ENCODE measurements at regions not wholly inside any gene's neighbourhood (a gene's known extent, or its start where the extent isn't known, plus 50 kb on each side); places are given as distances from the start of the nearest gene placed in this dataset.

GRCh38 chr21:16585896-16586295 lies 856.1 kb downstream of the USP25 start:
- TF ChIP-seq CTCF (conservative IDR thresholded peaks at IDR 0.05; ENCODE audit: control insufficient read depth, insufficient read depth, low read depth, low read length): no peak
- H3K4me3 ChIP-seq (ENCODE audit: control insufficient read depth, low read depth, low read length): no peak overlapping the region
- no peak for DNase-seq (ENCODE audit: low read depth)

DNA sequence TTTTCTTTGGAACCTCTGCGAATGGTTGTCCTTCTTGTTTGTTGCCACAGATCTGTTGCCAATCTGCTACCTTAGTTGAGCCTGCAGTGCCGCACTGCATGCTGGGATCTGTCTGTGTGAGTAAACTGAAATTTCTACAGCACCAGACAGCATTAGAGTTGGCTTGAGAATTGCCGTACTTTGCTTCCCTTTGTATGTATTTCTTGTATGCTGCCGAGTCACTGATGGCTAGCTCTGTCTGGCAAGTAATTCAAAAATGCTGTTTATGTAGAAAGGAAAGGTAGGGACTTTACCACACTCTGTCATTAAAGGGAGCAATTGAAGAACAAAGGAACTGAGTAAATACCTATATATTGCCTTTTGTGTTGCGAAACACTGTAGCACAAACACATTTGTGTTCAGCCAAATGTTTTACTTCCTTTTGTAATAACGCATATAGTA lies 857.4 kb downstream of the USP25 start:
- DNase-seq (ENCODE audit: low read depth): peak; percentile 88
- TF ChIP-seq CTCF (conservative IDR thresholded peaks at IDR 0.05; ENCODE audit: control insufficient read depth, insufficient read depth, low read depth, low read length): no peak
- H3K4me3 ChIP-seq (ENCODE audit: control insufficient read depth, low read depth, low read length): peak overlapping the region; percentile 34

GRCh38 chr21:16587681-16588375 lies 858.0 kb downstream of the USP25 start:
- no peak for TF ChIP-seq CTCF (conservative IDR thresholded peaks at IDR 0.05; ENCODE audit: control insufficient read depth, insufficient read depth, low read depth, low read length)
- peak; percentile 89 for DNase-seq (ENCODE audit: low read depth)
- H3K4me3 ChIP-seq (ENCODE audit: control insufficient read depth, low read depth, low read length): peak overlapping the region; percentile 53

DNA sequence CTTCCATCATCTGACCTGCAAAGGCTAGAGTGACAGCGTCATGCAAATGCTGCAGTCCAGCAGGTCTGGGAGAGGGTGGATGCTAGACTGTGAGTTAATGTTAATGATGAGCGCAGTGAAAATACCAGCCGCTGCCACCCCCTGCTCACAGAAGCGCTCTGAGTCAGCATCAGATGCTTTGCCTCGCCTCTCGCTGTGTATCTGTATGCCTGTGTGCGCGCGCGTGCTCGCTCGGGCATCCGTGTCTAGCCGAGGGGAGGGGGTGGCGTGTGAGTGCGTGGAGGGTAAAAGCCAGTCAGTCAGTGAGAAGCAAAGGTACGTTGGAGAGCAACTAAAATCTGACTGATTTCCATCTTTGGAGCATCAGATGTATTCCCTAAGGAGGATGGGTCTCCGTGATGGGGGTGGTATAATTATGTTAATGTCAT lies 858.7 kb downstream of the USP25 start:
- TF ChIP-seq CTCF (conservative IDR thresholded peaks at IDR 0.05; ENCODE audit: control insufficient read depth, insufficient read depth, low read depth, low read length): no peak
- peak overlapping the region; percentile 53 for H3K4me3 ChIP-seq (ENCODE audit: control insufficient read depth, low read depth, low read length)
- peak; percentile 90 for DNase-seq (ENCODE audit: low read depth)

GRCh38 chr21:16589006-16589898 lies 859.5 kb downstream of the USP25 start:
- peak overlapping the region; percentile 53 for H3K4me3 ChIP-seq (ENCODE audit: control insufficient read depth, low read depth, low read length)
- no peak for TF ChIP-seq CTCF (conservative IDR thresholded peaks at IDR 0.05; ENCODE audit: control insufficient read depth, insufficient read depth, low read depth, low read length)
- peak; percentile 33 for DNase-seq (ENCODE audit: low read depth)

DNA sequence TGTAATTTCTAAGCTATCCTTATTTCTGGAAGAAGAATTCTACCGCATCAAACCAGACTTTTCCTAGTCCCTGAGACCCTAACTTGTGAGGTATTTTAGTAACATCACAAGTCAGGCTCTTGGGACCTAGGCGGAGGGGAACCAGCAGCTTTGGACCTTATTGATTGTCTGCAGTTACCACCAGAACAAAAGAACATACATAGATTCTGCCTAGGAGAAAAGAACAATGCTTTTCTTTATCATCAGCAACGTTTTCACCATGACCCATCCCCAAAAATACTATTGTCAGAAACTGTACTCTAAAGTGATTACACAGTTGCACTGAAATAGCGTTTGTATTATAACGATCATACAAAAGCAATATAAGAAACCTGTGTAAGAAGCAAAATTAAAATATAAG lies 860.4 kb downstream of the USP25 start:
- DNase-seq (ENCODE audit: low read depth): no peak
- H3K4me3 ChIP-seq (ENCODE audit: control insufficient read depth, low read depth, low read length): no peak overlapping the region
- no peak for TF ChIP-seq CTCF (conservative IDR thresholded peaks at IDR 0.05; ENCODE audit: control insufficient read depth, insufficient read depth, low read depth, low read length)

Data from fibroblast of mammary gland (primary cell).